ENCODE measurements at regions not wholly inside any gene's neighbourhood (a gene's known extent, or its start where the extent isn't known, plus 50 kb on each side); places are given as distances from the start of the nearest gene placed in this dataset.

- H3K4me3 ChIP-seq = no peak overlapping the region
- H3K27ac ChIP-seq = no peak overlapping the region
- no peaks in the 10 kb centered on the region for H3K36me3 ChIP-seq
- H3K4me1 ChIP-seq = no peaks in the 10 kb centered on the region
- peaks cover 0 to 8% of the 10 kb centered on the region in 2 donors for H3K9me3 ChIP-seq
- no peaks in the 10 kb centered on the region for H3K27me3 ChIP-seq
- TF ChIP-seq CTCF (IDR thresholded peaks at IDR 0.05) = no peak
- DNase-seq (ENCODE audit: low spot score) = no peak
These were observed 1375.2 kb downstream of the TBC1D22A start for GRCh38 chr22:48137640-48138039.

GRCh38 chr22:48135592-48135991 lies 1373.1 kb downstream of the TBC1D22A start:
- no peak for TF ChIP-seq CTCF (IDR thresholded peaks at IDR 0.05)
- Histone ChIP-seq H3K27ac (no peak overlapping the region), H3K4me3 (no peak overlapping the region), H3K9me3 (peaks cover 0 to 8% of the 10 kb centered on the region in 2 donors), H3K36me3 (no peaks in the 10 kb centered on the region), H3K27me3 (no peaks in the 10 kb centered on the region), H3K4me1 (no peaks in the 10 kb centered on the region)
- DNase-seq (ENCODE audit: low spot score) = peak; percentile 28

- DNase-seq (ENCODE audit: low spot score) = no peak
- Histone ChIP-seq H3K4me3 (no peak overlapping the region), H3K36me3 (no peaks in the 10 kb centered on the region), H3K27ac (no peak overlapping the region), H3K4me1 (no peaks in the 10 kb centered on the region), H3K9me3 (peaks cover 0 to 8% of the 10 kb centered on the region in 2 donors), H3K27me3 (no peaks in the 10 kb centered on the region)
- no peak for TF ChIP-seq CTCF (IDR thresholded peaks at IDR 0.05)
These were observed 1363.0 kb downstream of the TBC1D22A start for GRCh38 chr22:48125416-48125815.

- Histone ChIP-seq H3K9me3 (peaks cover 0 to 11% of the 10 kb centered on the region in 2 donors), H3K27ac (no peak overlapping the region), H3K4me3 (no peak overlapping the region), H3K27me3 (no peaks in the 10 kb centered on the region), H3K36me3 (no peaks in the 10 kb centered on the region), H3K4me1 (no peaks in the 10 kb centered on the region)
- TF ChIP-seq CTCF (IDR thresholded peaks at IDR 0.05) = no peak
- DNase-seq (ENCODE audit: low spot score) = peak; percentile 21
These were observed 1359.5 kb downstream of the TBC1D22A start for GRCh38 chr22:48121984-48122383.

GRCh38 chr22:48118654-48119053 lies 1356.2 kb downstream of the TBC1D22A start:
- Histone ChIP-seq H3K36me3 (no peaks in the 10 kb centered on the region), H3K4me1 (no peaks in the 10 kb centered on the region), H3K4me3 (no peak overlapping the region), H3K9me3 (peaks cover 0 to 11% of the 10 kb centered on the region in 2 donors), H3K27me3 (no peaks in the 10 kb centered on the region), H3K27ac (no peak overlapping the region)
- DNase-seq (ENCODE audit: low spot score) = peak; percentile 34
- no peak for TF ChIP-seq CTCF (IDR thresholded peaks at IDR 0.05)

- no peaks in the 10 kb centered on the region for H3K4me1 ChIP-seq
- H3K9me3 ChIP-seq = peaks cover 0 to 7% of the 10 kb centered on the region in 2 donors
- peak; percentile 7 for DNase-seq (ENCODE audit: low spot score)
- TF ChIP-seq CTCF (IDR thresholded peaks at IDR 0.05) = no peak
- H3K27me3 ChIP-seq = no peaks in the 10 kb centered on the region
- no peaks in the 10 kb centered on the region for H3K36me3 ChIP-seq
- H3K27ac ChIP-seq = no peak overlapping the region
- H3K4me3 ChIP-seq = no peak overlapping the region
These were observed 1354.4 kb downstream of the TBC1D22A start for GRCh38 chr22:48116871-48117270.

All from right atrium auricular region (tissue), 2 donors.